CD4-positive, alpha-beta T cell treated with Interleukin-15 for 1 hour (primary cell): ENCODE measurements at regions not wholly inside any gene's neighbourhood (a gene's known extent, or its start where the extent isn't known, plus 50 kb on each side); places are given as distances from the start of the nearest gene placed in this dataset.

Experiments
- DNase-seq: peaks from one replicate; pipeline ENCODE4 v3.0.0-alpha.2; 2020

DNA sequence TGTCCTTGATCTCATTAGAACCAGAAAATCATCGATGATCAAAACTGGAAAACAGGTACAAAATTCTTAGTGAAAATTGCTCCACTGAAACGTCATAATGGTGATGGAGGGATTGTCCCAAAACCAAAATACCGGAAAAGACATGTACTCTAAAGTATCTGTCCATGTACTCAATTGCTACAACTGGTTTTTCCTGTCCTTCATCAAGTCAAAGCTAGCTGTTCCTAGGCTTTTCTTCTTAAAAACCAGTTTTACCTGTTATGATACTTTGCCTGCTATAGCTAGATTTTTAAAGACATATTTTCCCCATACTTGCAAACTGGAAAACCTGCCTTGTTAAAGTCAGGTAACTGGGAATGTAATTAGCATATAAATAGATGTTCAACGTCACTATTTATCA is 50.5 kb upstream of the LRRC1 start:
- no peak for DNase-seq

DNA sequence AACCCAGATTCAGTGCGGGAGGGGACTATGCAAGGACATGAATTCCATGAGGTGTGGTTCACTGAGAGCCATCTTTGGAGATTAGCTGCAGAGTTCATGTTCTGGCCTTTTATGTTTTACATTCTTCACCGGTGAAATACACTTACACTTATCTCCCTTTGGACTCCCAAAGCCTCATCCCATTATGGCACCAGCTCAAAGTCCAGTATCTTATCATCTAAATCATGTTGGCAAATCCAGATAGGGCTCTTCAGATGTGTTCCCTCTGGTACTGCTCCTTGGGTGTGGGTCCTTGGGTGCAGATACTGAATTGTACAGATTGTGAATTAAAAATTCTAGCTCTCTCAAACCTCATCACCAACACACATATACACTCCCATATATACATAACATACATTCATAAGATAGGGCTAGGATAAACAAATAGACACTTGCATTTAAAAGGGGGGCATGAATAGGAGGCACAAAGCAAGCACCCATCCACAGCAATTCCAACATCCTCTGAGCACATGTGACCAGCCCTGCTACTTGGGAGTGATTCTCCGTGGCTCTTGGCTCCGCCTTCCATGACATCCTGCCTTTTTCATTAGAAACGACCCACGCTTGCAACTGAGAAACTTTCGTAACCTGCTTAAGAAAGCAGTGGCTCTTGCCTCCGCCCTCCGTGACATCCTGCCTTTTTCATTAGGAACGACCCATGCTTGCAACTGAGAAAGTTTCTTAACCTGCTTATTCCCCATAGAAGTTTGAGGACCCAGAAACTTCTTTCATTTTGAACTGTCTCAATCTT is 53.6 kb upstream of the LRRC1 start:
- DNase-seq, result no peak

DNA sequence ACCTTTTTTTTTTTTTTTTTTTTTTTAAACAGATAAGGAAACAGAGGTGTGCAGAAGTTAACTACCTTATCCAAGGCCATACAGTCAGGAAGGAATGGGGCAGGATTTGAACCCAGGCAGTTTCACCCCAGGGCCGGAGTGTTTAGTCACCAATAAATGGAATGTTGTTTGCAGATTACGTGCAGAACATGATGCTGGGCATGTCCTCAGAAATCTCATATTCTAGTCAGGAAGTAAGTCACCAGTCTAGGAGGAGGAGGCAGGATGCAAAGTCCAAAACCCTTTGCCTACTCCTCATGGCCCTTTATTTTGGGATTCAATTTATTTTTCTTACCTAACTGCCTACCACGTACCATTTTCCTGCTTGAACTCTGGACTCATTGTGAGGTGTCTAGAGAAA is 57.1 kb upstream of the LRRC1 start:
- no peak for DNase-seq

DNA sequence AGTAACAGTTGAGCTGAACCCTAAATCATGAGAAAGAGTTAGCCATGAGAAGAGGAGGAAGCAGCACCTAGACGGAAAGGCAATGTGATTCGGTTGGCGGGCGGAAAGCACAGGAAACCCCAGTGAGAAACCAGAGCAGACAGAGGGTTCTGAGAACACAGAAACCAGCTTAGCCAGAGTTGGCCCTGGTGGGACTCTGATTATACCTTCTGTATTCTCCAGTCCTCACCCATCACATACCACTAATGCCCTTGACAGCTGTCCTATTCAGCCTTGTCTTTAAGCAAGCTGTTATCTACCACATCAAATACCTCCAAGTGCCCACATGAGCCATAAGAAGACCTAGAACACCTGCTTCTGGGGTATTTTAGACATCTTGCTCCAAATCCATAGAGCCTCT is 58.9 kb upstream of the LRRC1 start:
- DNase-seq, result no peak

DNA sequence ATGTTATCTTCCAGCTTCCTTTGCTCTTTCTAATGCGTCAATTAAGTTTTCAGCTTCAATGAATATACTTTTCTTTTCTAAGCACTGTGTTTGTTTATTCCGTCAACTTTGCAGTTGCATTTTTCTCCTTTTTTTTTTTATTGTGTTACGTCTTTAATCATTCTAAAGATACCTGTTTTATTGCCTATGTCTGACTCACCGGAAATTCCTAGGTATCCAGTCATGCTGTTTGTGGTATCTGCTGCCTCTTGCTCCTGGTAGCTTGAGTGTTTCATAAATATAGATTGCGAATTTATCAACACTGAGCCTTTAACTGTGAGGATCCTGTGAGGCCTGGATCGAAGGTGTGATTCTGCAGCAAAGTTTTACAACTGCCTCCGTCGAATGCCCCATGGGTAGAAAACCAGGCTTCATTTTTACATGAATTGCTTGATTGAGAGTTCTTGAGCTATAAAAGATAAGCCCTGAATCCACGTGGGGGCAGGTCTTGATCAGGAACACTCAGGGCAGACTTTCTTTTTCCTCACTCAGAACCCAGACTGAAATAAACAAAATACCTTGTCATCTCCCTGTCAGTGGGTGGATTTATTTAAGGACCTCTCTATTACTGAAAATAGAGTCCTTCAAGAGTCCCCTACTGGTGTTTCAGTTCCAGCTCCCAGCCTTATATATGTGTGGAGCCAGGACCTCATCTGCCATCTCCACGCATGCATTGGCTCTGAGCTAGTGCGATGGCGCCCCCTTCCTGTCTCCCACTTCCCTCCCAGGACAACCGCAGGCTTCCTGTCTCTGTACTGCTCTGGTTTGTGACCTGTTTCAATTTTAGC is 60.1 kb upstream of the LRRC1 start:
- peak; percentile 20 for DNase-seq

DNA sequence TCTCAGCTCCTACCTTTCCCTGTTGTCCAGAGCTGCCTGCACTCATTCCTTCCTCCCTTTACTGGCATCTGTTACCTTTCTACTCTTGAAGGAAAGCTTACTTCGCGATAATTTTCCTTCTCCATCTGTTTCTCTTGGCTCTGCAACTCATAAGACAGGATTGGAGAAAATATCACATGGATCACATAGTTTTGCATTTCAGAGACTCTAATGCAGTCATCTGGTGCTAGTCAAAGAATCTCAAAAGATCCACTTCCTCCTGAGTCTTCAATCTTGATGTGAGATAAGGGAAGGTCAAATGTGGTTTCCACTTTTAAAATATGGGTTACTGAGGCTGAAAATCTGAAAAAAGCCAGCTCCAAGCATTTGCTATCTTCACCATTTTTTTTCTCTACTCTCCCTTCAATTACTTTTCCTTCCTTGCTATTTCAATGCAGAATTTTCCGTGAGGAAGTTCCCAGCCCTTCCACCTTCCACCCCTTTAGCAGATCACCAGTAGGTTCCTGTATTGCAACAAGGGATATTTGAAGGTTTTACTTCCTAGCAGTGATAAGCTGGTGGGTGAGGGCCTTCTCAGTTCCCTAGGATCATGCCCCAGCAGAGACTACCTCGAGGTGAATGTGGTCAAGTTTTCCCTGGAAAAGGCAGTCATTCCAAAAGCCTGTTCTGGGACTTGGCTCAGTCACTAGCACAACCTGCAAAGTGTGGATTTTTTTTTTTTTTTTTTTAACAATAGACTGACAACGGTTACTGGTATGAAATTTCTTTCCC is 62.8 kb upstream of the LRRC1 start:
- no peak for DNase-seq

DNA sequence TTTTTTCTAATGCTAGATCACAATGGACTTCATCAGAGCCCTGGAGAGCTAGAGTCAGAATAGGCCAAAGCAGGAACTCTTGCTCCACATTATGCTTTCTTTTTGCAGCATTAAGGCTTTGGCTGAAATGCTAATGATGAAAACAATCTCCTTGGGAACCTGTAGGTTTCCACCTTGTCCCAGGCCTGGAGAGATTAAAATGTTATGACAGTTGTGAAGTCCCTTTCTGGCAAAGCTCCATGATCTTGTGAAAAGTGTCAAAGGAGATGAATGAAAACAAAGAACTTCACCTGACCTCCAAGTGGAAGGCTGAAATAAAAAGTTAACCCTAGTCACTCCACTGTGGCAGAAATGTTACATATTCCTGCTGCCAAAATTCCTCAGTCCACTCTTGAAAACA is 64.0 kb upstream of the LRRC1 start:
- DNase-seq, result no peak

DNA sequence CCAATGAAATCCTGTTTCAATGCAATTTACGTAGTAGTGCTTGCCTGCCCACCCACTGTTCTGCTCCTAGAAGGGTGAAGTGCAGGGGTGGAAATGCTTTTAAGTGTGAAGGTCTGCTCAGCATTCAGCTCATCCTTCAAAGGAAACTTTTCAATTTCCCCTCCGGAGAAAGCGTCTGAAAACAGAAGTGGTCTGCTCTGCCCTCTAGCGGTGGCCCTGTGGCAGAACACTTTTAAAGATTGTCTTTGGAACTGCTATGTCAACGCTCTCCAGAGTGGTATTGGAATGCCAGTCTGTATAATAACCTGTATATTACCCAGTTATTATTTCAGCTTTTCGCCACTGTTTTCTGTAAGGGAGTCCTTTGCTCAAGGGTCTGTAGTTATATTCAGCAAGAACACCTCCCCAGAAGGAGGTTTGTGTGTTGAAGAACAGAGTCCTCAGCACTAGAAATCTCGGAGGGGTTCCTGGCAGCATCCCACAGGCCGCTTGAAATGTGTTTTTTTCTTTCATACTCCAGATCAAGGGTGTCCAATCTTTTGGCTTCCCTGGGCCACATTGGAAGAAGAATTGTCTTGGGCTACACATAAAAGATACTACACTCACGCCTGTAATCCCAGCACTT is 63.1 kb upstream of the KLHL31 start:
- DNase-seq, result peak; percentile 55

DNA sequence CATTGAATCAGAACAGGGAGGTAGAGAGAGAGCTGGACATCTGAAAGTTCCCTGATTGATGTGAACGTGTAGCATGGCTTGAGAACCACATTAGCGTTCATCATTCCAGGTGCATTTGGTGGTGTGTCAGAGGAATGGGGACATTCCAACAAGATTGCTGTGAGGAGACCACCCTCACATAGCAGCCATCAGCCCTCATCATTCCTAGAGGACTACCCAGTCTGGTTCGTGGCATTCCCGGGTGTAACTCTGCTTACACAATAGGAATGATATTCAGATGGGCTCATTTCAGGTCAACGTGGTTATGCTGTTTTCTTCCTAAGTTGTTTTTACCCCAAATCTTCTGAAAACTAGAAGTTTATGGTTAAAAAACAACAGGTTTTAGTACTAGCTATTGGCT is 62.2 kb upstream of the KLHL31 start:
- DNase-seq, result no peak

DNA sequence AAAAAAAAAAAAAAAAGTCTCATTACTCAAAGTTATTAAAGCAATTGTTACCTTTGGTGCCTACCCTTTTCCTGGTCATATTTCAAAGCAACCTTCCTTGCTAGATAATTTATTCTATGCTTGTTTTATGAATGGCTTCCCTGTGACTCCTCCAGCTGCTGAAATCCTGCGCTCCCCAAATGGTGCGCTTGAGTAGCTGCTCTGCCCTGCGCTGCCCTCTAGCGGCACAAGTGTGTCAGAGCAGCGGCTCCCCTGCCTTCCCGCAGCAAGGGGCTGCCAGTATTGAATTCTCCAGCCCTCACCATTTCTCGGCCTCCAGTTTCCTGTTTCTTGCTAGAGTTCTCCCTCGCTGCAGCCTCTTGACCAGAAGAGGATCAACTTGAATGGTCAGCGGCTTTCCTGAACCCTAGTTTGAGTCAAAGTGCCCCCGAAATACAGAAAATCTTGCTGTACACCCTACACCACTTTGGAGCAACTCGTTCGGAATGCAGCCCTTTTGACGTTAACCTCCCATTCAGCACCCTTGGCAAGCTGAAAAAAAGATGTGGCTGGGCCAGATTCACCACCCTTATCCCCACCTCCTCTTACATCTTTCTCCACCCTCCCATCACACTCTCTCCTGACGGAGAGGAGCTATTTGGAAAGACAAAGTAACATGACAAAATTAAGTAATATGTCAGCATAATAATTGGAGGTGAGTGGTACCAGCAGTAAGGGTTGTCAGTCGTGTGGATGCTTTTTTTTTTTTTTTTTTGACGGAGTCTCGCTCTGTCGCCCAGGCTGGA is 60.4 kb upstream of the KLHL31 start:
- peak; percentile 61 for DNase-seq

DNA sequence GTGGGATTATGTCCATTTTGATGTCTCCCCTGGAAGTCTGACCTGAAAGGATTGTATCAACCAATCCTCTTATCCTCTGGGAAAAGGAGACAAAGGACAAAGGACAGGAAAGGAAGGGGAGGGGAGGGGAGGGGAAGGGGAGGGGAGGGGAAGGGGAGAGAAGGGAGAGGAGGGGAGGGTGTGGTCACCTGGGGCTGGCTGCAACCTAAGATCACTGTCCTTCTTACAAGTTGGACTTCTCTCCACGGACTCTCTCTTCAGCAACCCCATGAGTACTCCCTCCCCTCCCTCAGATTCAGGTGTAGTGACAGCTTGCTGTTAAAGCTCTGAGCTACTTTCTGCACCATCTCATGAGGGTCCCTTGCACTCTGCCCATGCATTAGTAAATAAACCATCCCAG is 58.9 kb upstream of the KLHL31 start:
- DNase-seq, result no peak

DNA sequence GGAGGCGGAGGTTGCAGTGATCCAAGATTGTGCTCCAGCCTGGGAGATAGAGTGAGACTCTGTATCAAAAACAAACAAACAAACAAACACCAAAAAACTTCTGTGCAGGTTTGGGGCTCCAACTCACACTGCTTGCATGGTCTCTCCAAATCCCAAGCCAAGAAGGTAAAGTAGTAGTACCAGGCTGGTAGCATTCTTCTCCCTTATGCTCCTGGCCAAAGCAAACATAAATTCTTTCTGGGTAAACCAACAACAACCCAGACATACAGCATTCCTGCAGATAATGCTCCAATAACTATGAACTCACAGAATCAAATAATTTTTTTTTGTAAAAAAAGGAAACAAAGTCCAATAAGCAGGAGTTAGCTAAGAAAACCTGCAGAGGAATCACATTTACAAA is 57.8 kb upstream of the KLHL31 start:
- no peak for DNase-seq

DNA sequence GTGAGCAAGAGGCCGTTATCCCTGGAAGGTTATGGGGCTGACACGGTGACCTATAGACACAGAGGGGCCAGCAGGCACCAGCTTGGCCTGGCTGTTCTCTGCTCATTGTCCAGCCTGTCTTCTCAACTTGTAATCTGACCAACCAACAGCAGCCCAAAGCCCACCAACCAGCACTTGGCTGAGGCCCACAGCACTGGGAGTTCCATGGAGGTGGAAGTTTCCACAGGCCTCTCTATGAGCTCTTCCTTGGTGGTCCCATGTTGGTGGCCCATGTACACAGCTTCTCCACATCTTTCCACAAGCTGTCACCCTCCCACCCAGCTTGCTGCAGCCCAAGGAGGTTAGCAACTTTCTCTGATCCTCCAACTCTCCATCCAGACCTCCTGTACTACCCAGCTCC is 56.2 kb upstream of the KLHL31 start:
- no peak for DNase-seq

DNA sequence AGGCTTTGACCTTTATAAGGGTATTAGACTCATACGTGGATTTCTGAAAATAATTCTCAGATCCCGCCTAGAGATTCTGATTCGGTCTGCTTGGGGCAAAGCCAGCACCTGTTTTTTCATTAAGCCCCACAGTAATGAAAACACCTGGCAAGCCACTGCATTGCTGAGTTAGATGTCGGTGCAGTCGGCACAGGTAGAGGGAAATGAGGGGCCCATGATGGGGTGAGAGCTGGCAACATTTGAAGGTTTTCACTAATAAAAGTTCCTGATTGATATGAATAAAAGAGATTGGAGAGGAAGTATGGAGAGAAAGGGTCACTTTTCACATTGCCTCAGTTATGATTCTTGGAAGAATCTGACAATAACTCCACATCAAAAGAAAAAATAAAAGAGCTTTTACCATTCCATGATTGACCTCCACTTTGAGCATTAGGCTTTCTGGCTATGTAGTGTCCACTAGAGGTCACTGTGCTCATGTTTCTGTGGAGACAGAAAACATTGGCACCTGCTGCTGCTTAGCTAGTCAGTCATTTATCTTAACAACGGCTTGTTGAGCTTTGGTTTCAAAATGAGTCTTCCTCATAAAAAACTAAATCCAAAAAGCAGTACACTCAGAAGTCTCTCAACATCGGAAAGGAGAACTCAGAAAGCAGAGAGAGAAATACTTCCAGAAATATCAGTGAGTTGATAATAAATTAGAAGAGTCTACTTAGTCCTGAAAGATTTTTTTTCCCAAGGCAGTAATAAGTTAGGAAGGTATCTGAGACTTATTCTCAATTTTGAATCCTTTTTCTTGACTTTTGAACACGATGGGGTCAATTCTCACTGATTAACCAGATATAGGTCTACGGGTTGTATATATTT is 53.3 kb upstream of the KLHL31 start:
- peak; percentile 20 for DNase-seq

DNA sequence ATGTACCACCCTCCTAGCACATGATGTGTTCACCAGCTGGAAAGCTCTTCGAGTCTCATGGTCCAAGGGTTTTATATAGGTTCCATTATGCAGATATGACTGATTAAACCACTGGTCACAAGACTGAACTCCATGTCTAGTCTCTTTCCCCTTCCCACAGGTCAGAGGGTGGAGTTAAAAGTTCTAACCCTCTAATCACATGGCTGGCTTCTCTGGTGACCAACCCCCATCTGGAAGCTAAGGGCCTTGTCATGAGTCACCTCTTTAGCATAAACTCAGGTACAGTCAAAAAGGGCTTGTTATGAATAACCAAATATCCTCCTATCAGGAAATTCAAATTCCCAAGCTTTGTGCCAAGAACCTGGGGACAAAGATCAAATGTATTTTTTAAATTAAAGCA is 52.0 kb upstream of the KLHL31 start:
- DNase-seq, result no peak

DNA sequence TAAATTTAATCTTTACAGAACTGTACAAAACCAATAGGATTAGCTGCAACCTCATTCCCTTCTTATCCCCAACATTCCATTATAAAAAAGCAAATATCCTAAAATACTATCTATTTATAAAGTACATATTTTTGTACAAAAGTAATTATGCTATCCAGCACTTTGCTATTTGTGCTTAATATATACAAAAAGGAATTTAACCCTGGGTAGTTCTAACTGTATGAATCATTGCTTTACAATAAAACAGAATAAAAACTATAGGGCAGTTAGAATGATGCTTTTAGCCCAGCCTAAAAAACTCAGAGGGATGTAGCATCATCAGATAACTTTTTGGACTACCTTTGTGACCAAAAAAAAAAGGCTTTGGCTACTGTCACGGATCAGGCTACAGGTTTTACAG is 49.9 kb upstream of the KLHL31 start:
- no peak for DNase-seq
